GM18909 (cell line): ENCODE measurements at regions not wholly inside any gene's neighbourhood (a gene's known extent, or its start where the extent isn't known, plus 50 kb on each side); places are given as distances from the start of the nearest gene placed in this dataset.

Source experiments
- ATAC-seq: cut with Tn5 transposase; IDR thresholded peaks from one replicate; pipeline ENCODE4 v1.9.1; 2021; ENCODE audit warnings: mild to moderate bottlenecking; ENCODE audit not compliant: unreplicated experiment, poor library complexity

DNA sequence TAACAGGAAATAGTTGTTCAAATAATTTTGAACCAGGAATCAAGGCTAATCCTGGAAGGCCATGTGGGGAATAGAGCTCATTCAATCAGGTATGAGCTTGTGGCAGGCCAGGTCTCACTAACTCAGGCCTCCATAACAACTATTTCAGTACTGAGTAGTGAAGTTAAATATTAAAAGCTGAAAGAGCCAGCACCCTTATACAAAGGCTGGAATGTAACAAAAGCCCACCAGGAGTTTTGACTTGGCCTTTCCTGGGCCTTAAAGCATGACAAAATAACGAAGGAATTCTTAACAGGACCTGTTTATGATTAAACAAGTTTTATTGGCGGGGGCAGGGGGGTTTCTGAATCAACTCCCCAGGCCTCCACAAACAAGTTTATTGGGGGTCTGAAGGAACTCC lies 1146.7 kb downstream of the CDH9 start:
- no peak for ATAC-seq

GRCh38 chr5:25881318-25882036 lies 1156.9 kb downstream of the CDH9 start:
- ATAC-seq = no peak

DNA sequence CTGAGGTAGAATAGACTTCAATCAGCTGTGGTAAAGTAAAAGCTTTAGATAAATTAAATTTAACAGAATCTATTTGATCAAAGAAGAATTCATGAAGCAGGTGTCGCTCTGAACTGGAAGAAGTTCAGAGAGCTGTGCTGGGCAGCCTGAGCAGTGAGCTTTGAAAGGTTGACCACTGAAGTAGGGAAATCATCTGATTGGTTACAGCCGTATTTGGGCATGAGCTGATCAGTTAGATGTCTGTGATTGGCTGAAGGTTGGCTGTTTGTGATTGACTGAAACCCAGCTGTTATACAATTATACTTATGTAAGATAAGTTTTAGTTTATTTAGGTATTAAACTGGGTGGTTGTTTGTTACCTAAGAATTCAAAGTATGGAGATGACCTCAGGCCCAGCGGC lies 1174.6 kb downstream of the CDH9 start:
- no peak for ATAC-seq

DNA sequence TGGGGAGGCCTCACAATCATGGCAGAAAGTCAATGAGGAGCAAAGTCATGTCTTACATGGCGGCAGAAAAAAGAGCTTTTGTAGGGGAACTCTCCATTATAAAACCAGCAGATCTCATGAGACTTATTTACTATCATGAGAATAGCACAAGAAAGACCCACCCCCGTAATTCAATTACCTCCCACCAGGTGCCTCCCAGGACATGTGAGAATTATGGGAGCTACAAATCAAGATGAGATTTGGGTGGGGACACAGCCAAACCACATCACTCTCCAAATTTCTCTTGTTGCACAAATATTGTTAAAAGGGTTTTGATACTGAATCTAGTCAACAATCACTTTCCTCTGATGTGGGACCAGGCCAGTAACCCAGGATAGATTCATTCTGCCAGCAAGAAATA lies 1176.1 kb downstream of the CDH9 start:
- no peak for ATAC-seq

GRCh38 chr5:25858019-25858418 lies 1180.4 kb downstream of the CDH9 start:
- no peak for ATAC-seq

DNA sequence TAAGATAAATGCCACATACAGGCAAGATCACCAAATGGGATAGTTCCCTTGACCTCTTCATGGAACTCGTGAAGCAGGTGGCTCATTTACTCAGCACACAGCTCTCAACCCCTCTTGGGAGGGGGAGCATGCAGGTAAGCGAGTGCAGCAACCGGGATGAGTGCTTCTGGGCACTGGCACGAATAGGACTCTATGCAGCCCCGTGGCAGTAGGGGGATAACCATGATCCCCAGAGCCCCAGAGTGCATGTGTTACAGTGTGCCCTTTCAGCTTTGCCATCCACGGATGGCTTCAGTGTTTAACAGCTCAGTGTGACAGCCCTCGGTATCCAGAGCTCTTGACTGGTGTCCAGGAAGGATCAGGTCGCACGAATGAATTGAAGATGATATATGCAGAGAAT lies 1187.1 kb downstream of the CDH9 start:
- no peak for ATAC-seq

- ATAC-seq = no peak
These were observed 1187.8 kb downstream of the CDH9 start for GRCh38 chr5:25850581-25850980.

- ATAC-seq = no peak
These were observed 1189.1 kb downstream of the CDH9 start for GRCh38 chr5:25849270-25849669.

- no peak for ATAC-seq
These were observed 1178.6 kb upstream of the CDH10 start for GRCh38 chr5:25823330-25823873.
